AG04450 (cell line): ENCODE measurements at regions not wholly inside any gene's neighbourhood (a gene's known extent, or its start where the extent isn't known, plus 50 kb on each side); places are given as distances from the start of the nearest gene placed in this dataset.

Source experiments
- CTCF ChIA-PET: fragments of 300-600, 350-600 bp; formaldehyde crosslinking; extraction: SDS; loops from one replicate; lab custom pipeline; 2022; ENCODE audit warnings: antibody characterized with exemption, inconsistent platforms; lab: Charles Lee
- POLR2A ChIA-PET: fragments of 350-600 bp; formaldehyde crosslinking; extraction: SDS; loops from one replicate; lab custom pipeline; 2021; ENCODE audit warnings: antibody characterized with exemption, inconsistent platforms; lab: Yijun Ruan, JAX
- DNase-seq: peaks from one replicate; pipeline ENCODE4 v3.0.0-alpha.2; 2011; ENCODE audit warnings: low read depth, low spot score
- H3K27ac ChIP-seq: one replicate; pipeline ENCODE4 v1.5.1; 2012; ENCODE audit warnings: low read depth, low read length, control low read depth
- H3K27me3 ChIP-seq: one replicate; pipeline ENCODE4 v1.6.0; 2012; ENCODE audit warnings: low read length; ENCODE audit not compliant: control insufficient read depth, insufficient read depth
- H3K4me3 ChIP-seq: 2 replicates; pipeline ENCODE4 v1.5.1; 2011; ENCODE audit warnings: mild to moderate bottlenecking, low read depth, low read length, control low read depth
- H3K9me3 ChIP-seq: 2 replicates; pipeline ENCODE4 v1.5.1; 2012; ENCODE audit warnings: low read length; ENCODE audit not compliant: control insufficient read depth, insufficient read depth
- CTCF ChIP-seq: IDR thresholded peaks from 2 replicates; pipeline ENCODE4 v1.5.1; 2011; ENCODE audit warnings: low read depth, low read length, control low read depth, inconsistent platforms

GRCh38 chr5:159750226-159750625 is 166.1 kb upstream of the ADRA1B start:
- H3K27me3 ChIP-seq, result no peaks in the 10 kb centered on the region
- no peak overlapping the region for H3K27ac ChIP-seq
- POLR2A ChIA-PET, result interaction anchor here (0.7 kb wide), 1 partner anchor 29 kb away, joined by 3 read pairs; no protein-coding TSS in a partner anchor
- CTCF ChIA-PET, result interaction anchor here (0.6 kb wide), 1 partner anchor 216 kb away, joined by 4 read pairs; no protein-coding TSS in a partner anchor
- DNase-seq, result no peak
- no peak for TF ChIP-seq CTCF
- no peak overlapping the region for H3K4me3 ChIP-seq
- H3K9me3 ChIP-seq, result no peaks in the 10 kb centered on the region; the same call in 1 of the 2 replicates

DNA sequence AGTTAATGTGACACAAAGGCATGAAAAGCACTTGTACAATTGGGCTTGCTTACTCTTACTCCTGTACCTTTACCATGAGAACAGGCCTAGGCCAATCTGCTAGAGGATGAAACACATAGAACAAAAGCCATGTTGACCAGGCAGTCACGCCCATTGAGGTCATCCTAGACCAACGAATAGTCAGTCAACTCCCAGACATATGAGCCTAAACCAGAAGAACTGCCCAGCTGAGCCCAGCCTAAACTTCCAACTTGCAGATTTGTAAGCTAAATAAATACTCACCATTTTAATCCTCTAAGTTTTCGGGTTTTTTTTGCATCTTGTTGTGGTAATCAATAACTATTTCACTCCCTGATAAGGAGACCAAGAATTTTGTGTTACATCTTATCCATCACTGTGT is 164.8 kb upstream of the ADRA1B start:
- Histone ChIP-seq H3K27ac (no peak overlapping the region), H3K9me3 (no peaks in the 10 kb centered on the region; the same call in 1 of the 2 replicates), H3K27me3 (no peaks in the 10 kb centered on the region), H3K4me3 (no peak overlapping the region)
- DNase-seq, result no peak
- ChIA-PET POLR2A (no interaction called here), CTCF (no interaction called here)
- TF ChIP-seq CTCF, result no peak

GRCh38 chr5:159752622-159753275 is 163.5 kb upstream of the ADRA1B start:
- no peaks in the 10 kb centered on the region; the same call in 1 of the 2 replicates for H3K9me3 ChIP-seq
- no peak overlapping the region for H3K4me3 ChIP-seq
- ChIA-PET CTCF (no interaction called here), POLR2A (no interaction called here)
- no peak overlapping the region for H3K27ac ChIP-seq
- TF ChIP-seq CTCF, result no peak
- no peak for DNase-seq
- H3K27me3 ChIP-seq, result no peaks in the 10 kb centered on the region

DNA sequence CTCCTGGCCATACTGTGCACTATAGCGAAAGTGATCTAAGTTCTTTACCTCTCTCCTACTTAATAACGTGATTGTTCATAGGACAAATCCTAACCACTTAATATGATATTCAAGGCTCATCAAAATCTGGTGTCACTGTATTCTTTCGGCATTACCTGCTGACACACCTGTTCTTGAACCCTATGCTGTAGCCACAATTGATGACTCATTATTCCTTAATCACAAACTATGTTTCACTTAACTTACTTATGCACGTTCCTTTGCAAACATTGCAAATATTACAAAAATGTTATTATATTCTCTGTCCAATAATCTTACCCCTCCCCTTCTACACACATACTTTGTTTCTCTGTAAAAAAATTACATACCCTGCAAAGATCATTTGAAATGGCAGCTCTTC is 158.1 kb upstream of the ADRA1B start:
- no peak for DNase-seq
- H3K27me3 ChIP-seq, result no peaks in the 10 kb centered on the region
- no peak overlapping the region for H3K27ac ChIP-seq
- no peak for TF ChIP-seq CTCF
- ChIA-PET CTCF (no interaction called here), POLR2A (no interaction called here)
- no peaks in the 10 kb centered on the region for H3K9me3 ChIP-seq
- H3K4me3 ChIP-seq, result no peak overlapping the region

GRCh38 chr5:159759791-159760290 is 156.4 kb upstream of the ADRA1B start:
- no peak for DNase-seq
- ChIA-PET POLR2A (no interaction called here), CTCF (no interaction called here)
- H3K27ac ChIP-seq, result no peak overlapping the region
- TF ChIP-seq CTCF, result no peak
- H3K27me3 ChIP-seq, result no peaks in the 10 kb centered on the region
- H3K9me3 ChIP-seq, result no peaks in the 10 kb centered on the region
- no peak overlapping the region for H3K4me3 ChIP-seq
